Upper lobe of left lung (tissue), 4 donors: ENCODE measurements at regions not wholly inside any gene's neighbourhood (a gene's known extent, or its start where the extent isn't known, plus 50 kb on each side); places are given as distances from the start of the nearest gene placed in this dataset.

Experiments used
- CTCF ChIP-seq, 6 experiments: fragments of 450-650 bp in 4 of 6; fragments of 200-600 bp in 2 of 6; sonication (generic) in 2 of 6; IDR thresholded peaks; one replicate each; pipeline ENCODE4 v1.5.1; 2016 to 2019; ENCODE audit warnings: antibody characterized with exemption in 6 of 6
- POLR2AphosphoS5 ChIP-seq, 2 donors: sonication (generic); formaldehyde crosslinking; IDR thresholded peaks; one replicate each; pipeline ENCODE4 v1.5.1; 2017; ENCODE audit warnings: antibody characterized with exemption in 2 of 2

- TF ChIP-seq CTCF (IDR thresholded peaks at IDR 0.05), result no peak
- no peak for TF ChIP-seq POLR2AphosphoS5 (IDR thresholded peaks at IDR 0.05)
Observed at GRCh38 chr5:28678899-28679298, 1640.5 kb upstream of the CDH9 start.
